ENCODE measurements at regions not wholly inside any gene's neighbourhood (a gene's known extent, or its start where the extent isn't known, plus 50 kb on each side); places are given as distances from the start of the nearest gene placed in this dataset.
A peak's percentile ranks its signal among the peaks of the same experiment; 100 is the strongest.

GRCh38 chr13:105410602-105411001 is 1124.9 kb downstream of the EFNB2 start:
- TF ChIP-seq POLR2A (IDR thresholded peaks at IDR 0.05) (no peak), CTCF (IDR thresholded peaks at IDR 0.05) (peak in 2 of 3 donors; percentile 46 to 48)

All from breast epithelium (tissue), 3 donors.